H54 (cell line): ENCODE measurements at regions not wholly inside any gene's neighbourhood (a gene's known extent, or its start where the extent isn't known, plus 50 kb on each side); places are given as distances from the start of the nearest gene placed in this dataset.
"Not testable (repeated sequence)": the region's sequence is repeated elsewhere in the genome, so short reads cannot be mapped to it uniquely, and the experiment has no call there.

Experiments used
- DNase-seq: peaks from one replicate; pipeline ENCODE4 v3.0.0; 2011; ENCODE audit warnings: low spot score, mixed read lengths; ENCODE audit not compliant: insufficient read length
- FAIRE-seq: peaks from 3 replicates; lab custom pipeline; 2011; peaks lifted over from hg19 to GRCh38; lab: Jason Lieb, UNC
- POLR2A ChIP-seq: IDR thresholded peaks from 2 replicates; pipeline ENCODE4 v1.6.1; 2011; ENCODE audit warnings: low read depth, mild to moderate bottlenecking, low read length

DNA sequence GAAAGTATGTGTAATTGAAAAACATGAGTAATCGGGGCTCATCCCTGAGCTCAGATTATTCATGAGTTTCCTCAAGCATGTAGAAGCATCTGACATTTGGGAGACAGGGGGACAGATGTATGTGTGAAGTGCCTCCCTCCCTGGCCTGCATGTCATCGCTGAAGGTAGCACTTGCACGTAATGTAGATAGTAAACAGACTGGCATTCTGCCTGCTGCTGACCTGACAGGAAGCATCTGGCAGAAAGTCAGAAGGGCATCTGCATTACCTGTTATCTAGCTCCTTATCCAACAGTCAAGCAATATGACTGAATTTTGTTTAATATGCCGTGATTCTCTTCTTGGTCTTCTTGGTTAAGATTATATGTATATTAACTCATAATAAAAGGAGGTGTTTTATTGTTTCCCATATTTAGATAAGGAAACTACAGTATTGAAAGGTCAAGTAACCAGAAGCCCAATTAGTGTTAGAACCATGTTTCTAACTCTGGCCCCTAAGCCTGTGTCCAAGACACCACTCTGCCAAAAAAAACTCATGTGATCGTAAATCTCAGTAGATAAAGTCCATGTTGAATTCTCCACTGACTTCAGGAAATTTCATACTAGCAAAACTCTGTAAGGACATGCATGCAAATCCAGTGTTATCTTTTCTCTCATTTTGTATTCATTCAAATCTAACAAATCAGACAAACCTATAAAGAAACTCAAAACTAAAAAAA lies 918.1 kb upstream of the MBL2 start:
- FAIRE-seq (no peak), DNase-seq (no peak)
- no peak for TF ChIP-seq POLR2A

DNA sequence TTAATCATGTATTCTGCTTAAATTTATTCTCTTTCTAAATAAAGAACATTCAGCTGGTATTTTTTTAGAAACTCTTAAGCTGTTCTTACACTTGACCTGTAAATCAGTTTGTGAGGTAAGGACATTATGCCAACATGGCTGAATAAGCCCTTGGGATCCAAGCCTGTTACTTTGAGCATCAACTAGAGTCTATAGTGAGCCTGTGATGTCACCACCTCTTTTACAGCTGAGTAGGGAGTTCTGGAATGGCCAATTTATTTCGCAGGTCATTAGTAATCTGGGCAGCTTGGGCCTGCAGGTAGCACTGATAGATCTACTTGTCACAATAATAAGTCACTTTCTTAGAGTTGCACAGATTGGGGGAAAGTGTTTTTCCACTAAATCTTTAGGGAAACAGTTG lies 915.2 kb upstream of the MBL2 start:
- DNase-seq (no peak), FAIRE-seq (no peak)
- TF ChIP-seq POLR2A = no peak

DNA sequence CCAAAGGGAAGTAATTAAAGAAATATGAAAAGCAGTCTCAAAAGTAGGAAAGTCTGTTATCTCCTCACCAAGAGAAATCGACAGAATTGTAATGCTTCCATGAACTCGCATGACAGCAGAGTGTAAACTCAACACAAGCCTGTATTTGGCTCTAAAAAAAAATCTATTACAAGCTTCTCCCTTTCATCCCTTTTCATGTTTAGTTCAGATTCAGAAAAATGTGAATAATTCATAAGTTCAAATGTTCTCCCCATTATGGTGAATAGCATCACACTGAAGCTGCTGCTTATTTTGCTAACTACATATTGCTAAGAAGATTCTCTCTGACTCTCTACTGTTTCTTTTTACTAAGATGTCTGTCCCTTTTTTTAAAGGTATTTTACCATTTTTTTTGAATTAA lies 910.3 kb upstream of the MBL2 start:
- FAIRE-seq (no peak), DNase-seq (no peak)
- no peak for TF ChIP-seq POLR2A

DNA sequence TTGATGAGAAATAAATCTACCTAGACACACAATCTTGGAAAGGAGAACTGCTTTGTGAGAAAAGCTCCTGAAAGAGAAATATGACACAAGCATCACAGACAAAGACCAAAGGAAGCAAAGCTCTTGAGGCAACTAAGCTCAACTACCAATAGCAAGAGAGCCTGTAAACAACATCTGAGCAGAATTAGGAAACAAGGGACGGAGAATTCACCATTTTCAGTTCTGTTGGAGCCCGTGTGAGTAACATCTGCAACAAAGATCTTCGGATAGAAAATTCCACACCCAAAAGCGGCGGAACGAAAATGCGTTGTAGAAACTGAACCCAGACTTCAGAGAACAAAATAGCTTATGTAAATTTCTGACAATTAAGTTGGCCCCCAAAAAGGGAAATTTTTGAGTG lies 909.9 kb upstream of the MBL2 start:
- no peak for TF ChIP-seq POLR2A
- FAIRE-seq (no peak), DNase-seq (no peak)

DNA sequence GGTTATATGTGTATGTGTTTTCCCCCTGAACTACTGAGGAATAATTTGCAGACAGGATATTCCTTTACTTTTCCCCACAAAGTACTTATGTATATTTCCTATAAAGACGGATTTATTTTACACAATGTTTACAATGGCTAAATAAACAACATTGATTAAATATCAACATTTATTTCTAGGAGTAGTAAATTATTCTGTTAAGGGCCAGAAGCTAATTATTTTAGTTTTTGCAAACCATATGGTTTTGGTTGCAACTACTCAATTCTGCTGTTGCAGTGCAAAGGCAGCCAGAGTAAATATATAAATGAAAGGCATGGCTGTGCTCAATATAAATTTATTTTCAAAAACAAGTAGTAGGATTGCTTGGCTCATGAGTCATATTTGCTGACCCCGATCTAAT lies 907.1 kb upstream of the MBL2 start:
- no peak for DNase-seq
- no peak for TF ChIP-seq POLR2A

DNA sequence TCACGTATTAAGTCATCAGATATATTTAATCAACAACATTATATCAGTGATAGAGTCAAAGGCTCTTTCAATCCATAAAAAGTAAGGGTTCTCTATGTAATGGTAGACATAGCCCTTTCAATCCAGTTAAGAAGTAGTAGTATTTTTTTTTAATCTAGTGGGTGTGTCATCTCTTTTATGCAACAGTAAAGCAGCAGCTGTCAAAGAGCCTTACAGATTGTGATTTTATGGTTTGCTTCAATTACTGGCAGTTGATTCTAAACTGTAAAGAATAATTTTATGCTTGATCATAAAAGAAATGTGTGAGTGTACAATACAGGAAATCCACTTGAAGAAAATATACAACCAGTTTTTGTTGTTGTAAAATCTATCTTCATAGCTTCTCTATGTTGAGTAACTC lies 902.6 kb upstream of the MBL2 start:
- DNase-seq (no peak), FAIRE-seq (no peak)
- no peak for TF ChIP-seq POLR2A

More for the DNA sequence above, 907.1 kb upstream of the MBL2 start:
- FAIRE-seq = no peak

DNA sequence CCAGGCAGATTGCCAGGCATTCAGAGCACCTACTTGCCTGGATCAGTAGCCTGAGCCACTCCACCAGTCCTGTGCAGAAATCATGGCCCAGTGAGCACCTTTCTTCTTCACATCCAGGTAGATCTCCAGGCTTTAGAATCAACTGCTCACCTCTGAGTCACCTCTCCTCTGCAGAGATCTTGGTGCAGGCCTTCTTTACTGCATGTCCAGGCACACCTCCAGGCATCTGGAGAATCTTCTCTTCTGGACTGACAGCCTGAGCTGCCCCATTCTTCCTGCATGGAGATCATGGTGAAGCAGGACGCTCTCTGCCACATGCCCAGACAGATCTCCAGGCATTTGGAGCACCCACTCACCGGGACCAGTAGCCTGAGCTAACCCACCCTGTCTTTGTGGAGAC lies 894.5 kb upstream of the MBL2 start:
- DNase-seq (no peak), FAIRE-seq (no peak)
- no peak for TF ChIP-seq POLR2A

DNA sequence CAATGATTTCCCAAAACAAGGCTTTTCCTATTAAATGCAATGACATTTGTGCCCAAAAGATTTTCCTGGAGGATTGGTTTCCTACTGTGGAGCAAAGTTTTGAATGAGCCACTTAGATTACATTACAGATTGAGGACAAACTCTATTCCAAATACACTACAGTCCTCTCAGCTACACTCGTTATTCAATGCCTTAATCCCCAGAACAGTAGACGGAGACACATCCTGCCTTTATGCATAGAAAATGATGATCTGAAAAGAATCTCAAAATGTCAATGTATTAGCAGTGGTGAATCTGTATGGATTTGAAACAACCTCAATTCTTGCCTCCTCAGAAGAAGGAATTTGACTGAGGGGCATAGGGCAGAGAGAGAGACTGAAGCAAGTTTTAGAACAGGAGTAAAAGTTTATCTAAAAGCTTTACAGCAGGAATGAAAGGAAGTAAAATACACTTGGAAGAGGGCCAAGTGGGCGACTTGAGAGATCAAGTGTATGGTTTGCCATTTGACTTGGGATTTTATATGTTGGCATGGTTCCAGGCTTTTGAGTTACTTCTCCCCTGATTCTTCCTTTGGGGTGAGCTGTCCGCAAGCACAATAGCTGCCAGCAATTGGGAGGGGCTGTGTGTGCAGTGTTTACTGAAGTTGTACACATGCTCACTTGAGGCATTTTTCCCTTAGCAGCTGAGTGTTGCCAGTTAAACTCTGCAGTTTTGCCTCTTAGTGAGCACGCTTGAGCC lies 891.9 kb upstream of the MBL2 start:
- no peak for TF ChIP-seq POLR2A
- DNase-seq = no peak
- no peak for FAIRE-seq

DNA sequence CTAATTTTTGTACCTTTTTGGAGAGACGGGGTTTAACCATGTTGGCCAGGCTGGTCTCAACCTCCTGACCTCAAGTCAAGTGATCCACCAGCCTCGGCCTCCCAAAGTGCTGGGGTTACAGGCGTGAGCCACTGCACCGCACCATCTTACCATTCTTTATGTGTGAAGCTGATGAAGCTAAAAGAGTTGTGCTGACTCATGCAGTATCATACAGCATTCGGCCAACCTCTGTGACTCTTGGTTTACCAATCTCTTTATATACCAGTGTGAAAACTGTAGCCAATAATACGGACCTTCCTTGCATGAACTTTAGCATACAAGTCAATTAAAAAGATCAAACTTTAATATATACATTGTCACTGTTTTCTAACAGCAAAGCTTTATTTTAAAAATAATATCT lies 878.2 kb upstream of the MBL2 start:
- TF ChIP-seq POLR2A = no peak
- no peak for FAIRE-seq
- DNase-seq = no peak

DNA sequence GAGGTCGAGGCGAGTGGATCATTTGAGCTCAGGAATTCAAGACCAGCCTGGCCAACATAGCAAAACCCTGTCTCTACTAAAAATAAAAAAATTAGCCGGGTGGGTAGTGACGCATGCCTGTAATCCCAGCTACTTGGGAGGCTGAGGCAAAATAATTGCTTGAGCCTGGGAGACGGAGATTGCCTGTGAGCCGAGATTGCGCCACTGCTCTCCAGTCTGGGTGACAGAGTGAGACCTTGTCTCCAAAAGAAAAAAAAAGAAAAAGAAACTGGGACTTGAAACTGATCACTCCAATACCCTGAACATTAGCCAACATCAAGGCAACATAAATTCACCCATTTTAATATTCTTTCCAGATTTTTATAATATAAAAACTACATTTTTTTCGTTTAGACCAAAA lies 874.6 kb upstream of the MBL2 start:
- FAIRE-seq, DNase-seq: not testable (repeated sequence)

DNA sequence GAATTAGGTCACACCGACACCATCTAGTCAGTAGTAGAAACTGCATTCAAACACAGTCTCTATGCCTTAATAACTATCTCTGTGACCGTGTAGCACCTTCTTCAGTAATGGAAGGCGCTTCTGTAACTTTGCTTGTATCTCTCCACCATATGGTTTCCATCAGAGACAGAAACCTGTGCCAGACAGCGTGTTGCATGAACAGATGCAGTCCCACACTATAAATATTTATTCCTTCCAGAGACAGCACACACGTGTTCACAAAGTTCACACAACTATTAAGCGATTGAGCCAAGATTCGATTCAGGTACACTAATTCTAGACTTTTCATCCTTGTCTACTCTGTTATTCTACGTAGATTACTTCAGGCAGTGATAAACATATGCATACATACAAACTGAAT lies 873.9 kb upstream of the MBL2 start:
- TF ChIP-seq POLR2A = no peak
- DNase-seq (no peak), FAIRE-seq (no peak)

DNA sequence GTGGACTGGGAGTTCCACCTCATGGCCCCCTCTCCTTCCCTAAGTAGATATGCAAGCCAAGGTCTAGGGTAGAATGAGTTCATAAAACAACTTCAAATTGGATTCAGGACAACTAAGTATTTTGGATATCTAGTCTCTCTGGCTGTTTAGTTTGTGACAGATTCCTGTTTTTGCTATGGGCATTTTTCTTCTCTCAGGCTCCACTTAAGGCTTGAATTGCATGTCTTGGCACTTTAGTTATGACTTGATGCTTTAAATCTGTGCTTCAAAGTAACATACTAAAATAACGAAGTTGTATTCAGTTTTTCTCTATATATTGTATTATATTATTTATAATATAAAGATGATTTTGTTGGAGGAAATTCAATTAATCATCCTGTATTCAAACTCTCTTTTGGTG lies 873.4 kb upstream of the MBL2 start:
- FAIRE-seq (no peak), DNase-seq (no peak)
- no peak for TF ChIP-seq POLR2A

DNA sequence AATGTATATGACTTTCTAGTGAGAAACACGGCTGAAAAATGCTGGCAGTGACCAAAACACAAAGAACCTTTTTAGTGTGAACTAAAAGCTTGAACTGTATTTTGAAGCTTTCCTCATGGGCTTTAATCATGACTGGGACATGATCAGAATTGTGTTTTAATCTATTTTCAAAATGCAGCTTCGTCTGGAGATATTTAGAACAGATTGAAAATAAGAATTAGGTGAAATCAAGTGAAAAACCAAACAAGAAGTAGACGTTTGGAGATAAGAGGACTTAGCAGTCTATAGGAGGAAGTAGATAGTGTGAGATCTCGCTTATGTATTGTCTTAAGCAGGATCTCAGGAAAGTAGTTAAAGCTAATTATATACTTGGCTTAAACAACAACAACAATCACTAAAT lies 865.4 kb upstream of the MBL2 start:
- DNase-seq = no peak
- no peak for FAIRE-seq
- no peak for TF ChIP-seq POLR2A

DNA sequence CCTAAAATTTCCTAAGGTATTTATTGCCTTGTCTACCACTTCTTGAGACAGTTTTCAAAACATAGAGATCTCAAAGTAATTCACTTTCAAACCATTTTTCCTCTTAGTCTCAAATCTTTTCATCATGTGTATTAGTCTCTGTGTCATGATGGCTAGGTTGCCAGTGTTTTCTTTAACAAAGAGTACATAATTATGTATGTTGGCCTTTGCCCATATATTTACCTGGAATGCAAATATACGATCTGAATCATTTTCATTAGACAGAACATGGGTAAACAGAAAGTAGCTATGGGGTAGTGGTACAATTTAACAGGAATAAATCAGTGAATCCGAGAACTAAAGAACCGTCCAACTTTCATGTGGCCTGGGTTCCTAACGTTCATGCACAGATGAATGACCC lies 852.1 kb upstream of the MBL2 start:
- TF ChIP-seq POLR2A = no peak
- DNase-seq = no peak
- no peak for FAIRE-seq

DNA sequence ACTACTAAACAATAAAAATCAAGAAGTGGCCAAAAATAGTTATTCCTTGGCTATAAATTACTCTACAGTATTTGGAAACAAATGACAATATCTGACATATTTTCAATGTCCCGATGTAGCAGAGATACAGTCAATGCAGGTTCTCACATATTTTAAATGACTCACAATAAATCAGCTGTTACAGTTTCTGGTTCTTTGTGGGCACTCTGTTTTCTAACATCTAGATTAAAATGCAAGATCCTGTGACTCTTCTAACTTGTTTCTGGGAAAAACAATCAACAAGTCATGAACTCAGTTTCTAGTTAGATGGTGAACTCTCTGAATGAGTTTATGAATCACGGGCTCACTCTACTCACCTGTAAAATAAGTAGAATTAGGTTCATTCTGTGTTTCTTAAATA lies 849.6 kb upstream of the MBL2 start:
- DNase-seq = no peak
- no peak for TF ChIP-seq POLR2A
- FAIRE-seq = no peak

DNA sequence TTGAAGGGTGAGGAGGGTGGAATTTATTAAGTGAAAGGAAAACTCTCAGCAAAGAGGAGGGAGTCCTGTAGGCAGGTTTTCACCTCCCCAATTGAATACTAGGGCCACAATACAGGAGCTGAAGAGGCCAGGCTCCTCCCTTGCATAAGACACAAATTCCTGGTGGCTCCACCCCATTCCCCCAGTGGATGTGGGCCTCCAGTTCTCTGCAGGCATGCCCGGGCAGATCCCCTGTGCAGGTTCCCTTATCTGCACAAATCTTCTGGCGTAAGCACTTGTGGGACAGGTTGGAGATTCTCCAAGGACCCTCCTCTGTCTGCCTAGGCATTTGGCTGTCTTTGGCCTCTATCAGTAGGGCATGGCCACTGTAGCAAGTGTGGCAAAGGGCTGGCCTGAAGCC lies 847.1 kb upstream of the MBL2 start:
- FAIRE-seq (no peak), DNase-seq (no peak)
- TF ChIP-seq POLR2A = no peak
